ENCODE measurements at regions not wholly inside any gene's neighbourhood (a gene's known extent, or its start where the extent isn't known, plus 50 kb on each side); places are given as distances from the start of the nearest gene placed in this dataset.

- H2AFZ ChIP-seq: no peak overlapping the region
- H3K4me3 ChIP-seq (ENCODE audit: low read depth, low read length): no peak overlapping the region
- no peaks in the 10 kb centered on the region for H3K9me3 ChIP-seq (ENCODE audit: control insufficient read depth, low read length)
- no peak overlapping the region for H3K4me2 ChIP-seq (ENCODE audit: low read length)
- no peaks in the 10 kb centered on the region for H3K36me3 ChIP-seq (ENCODE audit: control insufficient read depth, insufficient read depth, low read length)
- no peaks in the 10 kb centered on the region for H3K27me3 ChIP-seq (ENCODE audit: control insufficient read depth, insufficient read depth, low read length)
- TF ChIP-seq CTCF (IDR thresholded peaks at IDR 0.05): no peak
- no peak overlapping the region for H3K9ac ChIP-seq
- H3K79me2 ChIP-seq: no peaks in the 10 kb centered on the region
- no peaks in the 10 kb centered on the region for H3K4me1 ChIP-seq
- H3K27ac ChIP-seq: no peak overlapping the region
Measured at GRCh38 chr11:29751618-29752017, 265.2 kb downstream of the KCNA4 start.

- no peak overlapping the region for H3K27ac ChIP-seq
- H3K27me3 ChIP-seq (ENCODE audit: control insufficient read depth, insufficient read depth, low read length): no peaks in the 10 kb centered on the region
- H3K4me1 ChIP-seq: no peaks in the 10 kb centered on the region
- H3K4me3 ChIP-seq (ENCODE audit: low read depth, low read length): no peak overlapping the region
- TF ChIP-seq CTCF (IDR thresholded peaks at IDR 0.05): no peak
- H3K4me2 ChIP-seq (ENCODE audit: low read length): no peak overlapping the region
- H2AFZ ChIP-seq: no peak overlapping the region
- H3K9me3 ChIP-seq (ENCODE audit: control insufficient read depth, low read length): no peaks in the 10 kb centered on the region
- H3K79me2 ChIP-seq: no peaks in the 10 kb centered on the region
- no peak overlapping the region for H3K9ac ChIP-seq
- no peaks in the 10 kb centered on the region for H3K36me3 ChIP-seq (ENCODE audit: control insufficient read depth, insufficient read depth, low read length)
Measured at GRCh38 chr11:29750392-29750791, 266.4 kb downstream of the KCNA4 start.

- H3K4me1 ChIP-seq: no peaks in the 10 kb centered on the region
- no peaks in the 10 kb centered on the region for H3K9me3 ChIP-seq (ENCODE audit: control insufficient read depth, low read length)
- no peak overlapping the region for H3K4me3 ChIP-seq (ENCODE audit: low read depth, low read length)
- H3K4me2 ChIP-seq (ENCODE audit: low read length): no peak overlapping the region
- no peak overlapping the region for H3K9ac ChIP-seq
- TF ChIP-seq CTCF (IDR thresholded peaks at IDR 0.05): no peak
- H3K27ac ChIP-seq: no peak overlapping the region
- no peak overlapping the region for H2AFZ ChIP-seq
- H3K27me3 ChIP-seq (ENCODE audit: control insufficient read depth, insufficient read depth, low read length): no peaks in the 10 kb centered on the region
- H3K79me2 ChIP-seq: no peaks in the 10 kb centered on the region
- H3K36me3 ChIP-seq (ENCODE audit: control insufficient read depth, insufficient read depth, low read length): no peaks in the 10 kb centered on the region
Measured at GRCh38 chr11:29734287-29734686, 282.5 kb downstream of the KCNA4 start.

GRCh38 chr11:29713831-29714320 is 303.0 kb downstream of the KCNA4 start:
- H3K4me1 ChIP-seq: no peaks in the 10 kb centered on the region
- TF ChIP-seq CTCF (IDR thresholded peaks at IDR 0.05): no peak
- no peak overlapping the region for H3K4me2 ChIP-seq (ENCODE audit: low read length)
- H2AFZ ChIP-seq: no peak overlapping the region
- H3K9me3 ChIP-seq (ENCODE audit: control insufficient read depth, low read length): no peaks in the 10 kb centered on the region
- H3K27ac ChIP-seq: no peak overlapping the region
- no peak overlapping the region for H3K9ac ChIP-seq
- no peaks in the 10 kb centered on the region for H3K79me2 ChIP-seq
- no peaks in the 10 kb centered on the region for H3K36me3 ChIP-seq (ENCODE audit: control insufficient read depth, insufficient read depth, low read length)
- H3K4me3 ChIP-seq (ENCODE audit: low read depth, low read length): no peak overlapping the region
- H3K27me3 ChIP-seq (ENCODE audit: control insufficient read depth, insufficient read depth, low read length): no peaks in the 10 kb centered on the region

- Histone ChIP-seq H3K79me2 (no peaks in the 10 kb centered on the region), H3K9ac (no peak overlapping the region), H3K4me3 (ENCODE audit: low read depth, low read length) (no peak overlapping the region), H3K4me1 (no peaks in the 10 kb centered on the region), H3K27me3 (ENCODE audit: control insufficient read depth, insufficient read depth, low read length) (no peaks in the 10 kb centered on the region), H3K27ac (no peak overlapping the region), H3K36me3 (ENCODE audit: control insufficient read depth, insufficient read depth, low read length) (no peaks in the 10 kb centered on the region), H3K4me2 (ENCODE audit: low read length) (no peak overlapping the region), H3K9me3 (ENCODE audit: control insufficient read depth, low read length) (no peaks in the 10 kb centered on the region), H2AFZ (no peak overlapping the region)
- TF ChIP-seq CTCF (IDR thresholded peaks at IDR 0.05): no peak
Measured at GRCh38 chr11:29712616-29713015, 304.2 kb downstream of the KCNA4 start.

Measured in parathyroid adenoma (tissue), 2 donors.